GM12864 (cell line): ENCODE measurements at regions not wholly inside any gene's neighbourhood (a gene's known extent, or its start where the extent isn't known, plus 50 kb on each side); places are given as distances from the start of the nearest gene placed in this dataset.

Source experiments
- DNase-seq: peaks from one replicate; pipeline ENCODE4 v3.0.0-alpha.2; 2011; ENCODE audit warnings: low read depth
- H3K4me3 ChIP-seq: 2 replicates; pipeline ENCODE4 v1.5.1; 2011; ENCODE audit warnings: mild to moderate bottlenecking, low read depth, low read length, control low read depth
- CTCF ChIP-seq: IDR thresholded peaks from 2 replicates; pipeline ENCODE4 v1.5.1; 2011; ENCODE audit warnings: low read depth, mild to moderate bottlenecking, moderate library complexity, low read length, control low read depth, inconsistent platforms; ENCODE audit errors: missing control alignments

- no peak for DNase-seq
- no peak for TF ChIP-seq CTCF
- no peak overlapping the region for H3K4me3 ChIP-seq
Observed at GRCh38 chr20:42020316-42020715, 402.1 kb upstream of the CHD6 start.

GRCh38 chr20:42018979-42019378 lies 400.8 kb upstream of the CHD6 start:
- no peak overlapping the region for H3K4me3 ChIP-seq
- peak; percentile 50 for TF ChIP-seq CTCF
- no peak for DNase-seq

- no peak overlapping the region for H3K4me3 ChIP-seq
- no peak for TF ChIP-seq CTCF
- no peak for DNase-seq
Observed at GRCh38 chr20:42010090-42010489, 391.9 kb upstream of the CHD6 start.

GRCh38 chr20:42007251-42007650 lies 389.1 kb upstream of the CHD6 start:
- no peak for DNase-seq
- H3K4me3 ChIP-seq, result no peak overlapping the region
- TF ChIP-seq CTCF, result no peak

GRCh38 chr20:42005211-42005610 lies 387.0 kb upstream of the CHD6 start:
- DNase-seq, result no peak
- TF ChIP-seq CTCF, result no peak
- no peak overlapping the region for H3K4me3 ChIP-seq

- no peak for DNase-seq
- no peak overlapping the region for H3K4me3 ChIP-seq
- no peak for TF ChIP-seq CTCF
Observed at GRCh38 chr20:42003380-42003779, 385.2 kb upstream of the CHD6 start.

GRCh38 chr20:41998539-41999341 lies 380.6 kb upstream of the CHD6 start:
- no peak overlapping the region for H3K4me3 ChIP-seq
- no peak for TF ChIP-seq CTCF

More at GRCh38 chr20:41998539-41999341, 380.6 kb upstream of the CHD6 start:
- no peak for DNase-seq
